ENCODE measurements at regions not wholly inside any gene's neighbourhood (a gene's known extent, or its start where the extent isn't known, plus 50 kb on each side); places are given as distances from the start of the nearest gene placed in this dataset.

DNA sequence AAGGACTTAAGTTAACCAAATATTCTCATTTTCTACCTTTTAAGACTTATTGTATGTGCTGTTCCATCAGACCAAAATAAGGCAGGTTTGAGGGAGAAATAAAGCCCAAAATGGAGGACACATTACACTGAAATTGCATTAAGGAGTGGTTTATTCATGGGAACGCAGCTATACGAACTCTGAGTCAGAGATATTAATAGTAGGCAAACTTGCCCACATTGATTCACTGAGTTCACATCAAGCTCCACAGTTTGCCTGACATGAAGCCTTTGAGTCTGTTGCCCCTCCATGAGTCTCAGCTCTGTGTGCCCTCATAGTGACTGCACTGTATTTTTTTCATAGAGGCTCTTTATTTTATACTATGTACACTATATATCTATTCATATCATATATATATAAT is 135.0 kb upstream of the SNX2 start:
- TF ChIP-seq EP300 (conservative IDR thresholded peaks at IDR 0.05; ENCODE audit: poor library complexity, severe bottlenecking), result no peak
- TF ChIP-seq, protein P1, sequence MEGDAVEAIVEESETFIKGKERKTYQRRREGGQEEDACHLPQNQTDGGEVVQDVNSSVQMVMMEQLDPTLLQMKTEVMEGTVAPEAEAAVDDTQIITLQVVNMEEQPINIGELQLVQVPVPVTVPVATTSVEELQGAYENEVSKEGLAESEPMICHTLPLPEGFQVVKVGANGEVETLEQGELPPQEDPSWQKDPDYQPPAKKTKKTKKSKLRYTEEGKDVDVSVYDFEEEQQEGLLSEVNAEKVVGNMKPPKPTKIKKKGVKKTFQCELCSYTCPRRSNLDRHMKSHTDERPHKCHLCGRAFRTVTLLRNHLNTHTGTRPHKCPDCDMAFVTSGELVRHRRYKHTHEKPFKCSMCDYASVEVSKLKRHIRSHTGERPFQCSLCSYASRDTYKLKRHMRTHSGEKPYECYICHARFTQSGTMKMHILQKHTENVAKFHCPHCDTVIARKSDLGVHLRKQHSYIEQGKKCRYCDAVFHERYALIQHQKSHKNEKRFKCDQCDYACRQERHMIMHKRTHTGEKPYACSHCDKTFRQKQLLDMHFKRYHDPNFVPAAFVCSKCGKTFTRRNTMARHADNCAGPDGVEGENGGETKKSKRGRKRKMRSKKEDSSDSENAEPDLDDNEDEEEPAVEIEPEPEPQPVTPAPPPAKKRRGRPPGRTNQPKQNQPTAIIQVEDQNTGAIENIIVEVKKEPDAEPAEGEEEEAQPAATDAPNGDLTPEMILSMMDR (IDR thresholded peaks at IDR 0.05; ENCODE audit: poor library complexity, severe bottlenecking), result no peak

All from neural cell (in vitro differentiated cells).